A549 (cell line): ENCODE measurements at regions not wholly inside any gene's neighbourhood (a gene's known extent, or its start where the extent isn't known, plus 50 kb on each side); places are given as distances from the start of the nearest gene placed in this dataset.

Source experiments
- CHD4 ChIP-seq: fragments of 200-600 bp; sonication (generic); IDR thresholded peaks from 2 replicates; pipeline ENCODE4 v1.6.1; 2016; ENCODE audit warnings: antibody characterized with exemption, mild to moderate bottlenecking, borderline replicate concordance
- CTCF ChIP-seq: fragments of >200 bp; sonication (Bioruptor Twin); formaldehyde crosslinking; IDR thresholded peaks from 3 replicates; pipeline ENCODE4 v1.5.1; 2016
- POLR2A ChIP-seq: IDR thresholded peaks from 2 replicates; pipeline ENCODE4 v1.6.1; 2012; ENCODE audit warnings: mild to moderate bottlenecking, low read length

DNA sequence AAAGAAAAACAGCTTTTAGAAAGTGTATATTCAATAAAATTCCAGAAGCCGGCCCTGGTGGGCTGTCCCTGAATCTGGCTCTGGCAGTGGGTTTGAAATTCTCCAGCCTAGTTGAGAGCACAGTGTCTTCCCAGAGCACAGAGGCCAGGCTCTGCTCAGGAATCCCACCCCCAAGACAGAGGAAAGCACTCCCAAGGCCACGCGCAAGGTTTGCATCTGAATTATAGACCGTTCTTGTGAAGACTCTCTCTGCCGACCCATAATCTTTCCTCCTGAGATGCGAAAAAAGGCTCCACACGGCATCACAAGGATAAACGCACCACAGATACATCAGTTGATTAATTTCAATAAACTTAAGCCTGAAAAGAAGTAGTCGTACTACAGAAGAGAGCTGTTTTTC lies 342.2 kb downstream of the CMPK2 start:
- TF ChIP-seq CHD4 (no peak), POLR2A (no peak), CTCF (no peak)
